GM21825 (cell line): ENCODE measurements at regions not wholly inside any gene's neighbourhood (a gene's known extent, or its start where the extent isn't known, plus 50 kb on each side); places are given as distances from the start of the nearest gene placed in this dataset.
"Not testable (repeated sequence)": the region's sequence is repeated elsewhere in the genome, so short reads cannot be mapped to it uniquely, and the experiment has no call there.

Experiments used
- ATAC-seq: cut with Tn5 transposase; IDR thresholded peaks from one replicate; pipeline ENCODE4 v1.9.1; 2021; ENCODE audit warnings: mild to moderate bottlenecking, moderate library complexity; ENCODE audit not compliant: unreplicated experiment

DNA sequence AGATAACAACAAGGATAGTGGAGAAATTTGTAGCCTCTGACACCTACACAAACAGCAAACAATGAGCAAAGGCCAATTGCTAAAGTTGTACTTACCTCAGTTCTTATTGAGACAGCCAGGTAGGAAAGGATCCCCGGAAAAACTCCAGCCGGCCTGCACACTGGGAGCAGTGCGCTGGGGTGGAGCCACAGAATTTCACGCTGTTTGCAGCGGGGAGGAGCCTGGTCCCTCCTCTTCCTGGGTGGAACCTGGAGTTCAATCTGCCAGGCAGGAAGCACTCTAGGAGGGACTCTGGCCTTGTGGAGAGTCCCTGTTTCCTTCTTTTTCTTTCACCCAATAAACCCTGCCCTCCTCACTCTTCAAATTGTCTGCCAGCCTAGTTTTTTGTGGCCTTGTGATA is 382.6 kb upstream of the TGIF2LX start:
- ATAC-seq = not testable (repeated sequence)

DNA sequence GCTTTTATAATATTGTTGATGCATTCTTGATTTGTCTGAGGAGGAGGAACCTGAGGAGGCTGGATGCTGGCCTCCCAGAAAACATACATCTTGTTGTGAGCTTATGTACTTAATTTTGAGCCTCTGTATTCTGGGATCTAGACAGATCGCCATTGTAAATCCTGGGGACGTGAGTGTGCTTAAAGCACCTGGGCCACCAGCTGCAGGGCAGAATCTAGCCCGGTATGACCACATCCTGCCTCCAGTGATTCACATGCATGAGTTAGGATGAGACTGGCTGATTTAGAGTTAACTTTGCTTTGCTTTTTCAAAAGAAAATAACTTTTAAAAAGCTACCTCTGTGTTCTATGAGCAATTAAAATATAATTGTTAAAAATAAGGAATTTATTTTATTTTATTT is 364.6 kb upstream of the TGIF2LX start:
- ATAC-seq = not testable (repeated sequence)

DNA sequence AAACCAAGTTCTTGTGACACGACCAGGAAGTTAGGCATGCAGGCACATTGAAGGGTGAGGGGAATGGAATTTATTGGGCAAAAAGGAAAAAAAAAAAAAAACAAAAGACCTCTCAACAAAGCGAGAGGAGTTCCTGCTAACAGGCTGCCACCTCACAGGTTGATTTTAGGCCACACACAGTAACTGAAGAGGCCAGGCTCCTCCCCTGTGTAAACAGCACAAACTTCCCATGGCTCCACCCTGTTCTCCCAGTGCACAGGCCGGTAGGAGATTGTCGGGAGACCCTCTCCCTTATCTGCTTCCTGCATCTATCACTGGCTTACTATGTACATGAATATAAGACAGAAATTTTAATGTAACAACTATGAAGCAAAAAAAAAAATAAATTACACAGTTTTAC is 359.6 kb upstream of the TGIF2LX start:
- ATAC-seq = not testable (repeated sequence)

DNA sequence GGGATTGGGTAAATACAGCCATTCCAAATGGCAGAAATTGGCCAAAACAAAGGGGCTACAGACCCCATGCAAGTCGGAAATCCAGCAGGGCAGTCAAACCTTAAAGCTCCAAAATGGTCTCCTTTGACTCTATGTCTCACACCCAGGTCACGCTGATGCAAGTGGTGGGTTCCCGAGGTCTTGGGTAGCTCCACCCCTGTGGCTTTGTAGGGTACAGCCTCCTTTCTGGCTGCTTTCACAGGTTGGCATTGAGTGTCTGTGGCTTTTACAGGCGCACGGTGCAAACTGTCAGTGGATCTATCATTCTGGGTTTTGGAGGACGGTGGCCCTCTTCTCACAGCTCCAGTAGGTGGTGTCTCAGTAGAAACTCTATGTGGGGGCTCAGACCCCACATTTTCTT is 358.6 kb upstream of the TGIF2LX start:
- not testable (repeated sequence) for ATAC-seq

DNA sequence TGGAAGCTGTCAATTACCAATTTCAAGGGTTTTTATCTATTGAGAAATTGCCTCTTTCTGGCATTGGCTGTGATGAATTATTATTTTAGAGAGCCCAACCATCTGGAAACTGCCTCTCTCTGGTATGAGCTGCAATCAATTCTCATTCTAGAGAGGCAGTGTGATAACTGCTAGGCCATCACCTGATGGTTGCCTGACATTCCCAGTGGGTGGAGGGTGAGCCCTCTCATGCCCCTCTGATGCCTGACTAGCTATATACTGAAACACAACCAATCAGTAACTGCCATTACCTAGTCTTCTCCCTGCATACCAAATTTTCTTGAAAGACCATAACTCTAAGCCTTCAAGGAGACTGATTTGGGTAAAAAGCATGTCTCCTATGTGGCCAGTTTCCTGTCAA is 353.9 kb upstream of the TGIF2LX start:
- ATAC-seq = not testable (repeated sequence)

DNA sequence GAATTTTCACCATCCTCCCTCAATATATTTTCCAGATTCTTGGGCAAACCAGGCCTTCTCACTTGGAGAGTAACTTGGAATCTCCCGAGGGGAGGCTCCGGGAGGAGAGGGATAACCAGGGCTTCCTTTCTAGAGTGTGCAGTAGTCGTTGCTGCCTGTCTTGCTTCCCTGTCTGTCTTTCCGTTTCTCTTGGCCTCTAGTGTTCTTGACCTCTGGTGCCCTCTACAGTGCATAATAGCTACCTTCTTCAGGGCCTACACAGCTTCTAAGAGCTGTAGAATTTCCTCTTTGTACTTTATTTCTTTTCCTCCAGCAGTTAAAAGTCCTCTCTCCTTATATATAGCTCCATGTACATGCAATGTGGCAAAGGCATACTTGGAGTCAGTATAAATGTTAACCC is 339.8 kb upstream of the TGIF2LX start:
- ATAC-seq = not testable (repeated sequence)

DNA sequence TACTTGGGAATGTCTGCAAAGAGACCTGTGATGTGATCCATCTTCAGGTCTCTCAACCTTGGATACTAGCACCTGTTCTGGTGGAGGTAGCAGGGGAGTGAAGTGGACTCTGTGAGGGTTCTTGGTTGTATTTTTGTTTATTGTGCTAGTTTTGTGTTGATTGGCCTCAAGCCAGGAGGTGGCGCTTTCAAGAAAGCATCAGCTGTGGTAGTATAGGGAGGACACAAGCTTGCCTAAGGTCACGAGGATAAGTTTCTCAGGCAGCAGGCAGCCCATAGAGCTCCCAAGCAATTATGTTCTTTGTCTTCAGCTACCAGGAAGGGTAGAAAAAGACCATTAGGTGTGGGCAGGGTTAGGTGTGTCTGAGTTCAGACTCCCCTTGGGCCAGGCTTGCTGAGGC is 289.9 kb upstream of the TGIF2LX start:
- ATAC-seq = not testable (repeated sequence)

DNA sequence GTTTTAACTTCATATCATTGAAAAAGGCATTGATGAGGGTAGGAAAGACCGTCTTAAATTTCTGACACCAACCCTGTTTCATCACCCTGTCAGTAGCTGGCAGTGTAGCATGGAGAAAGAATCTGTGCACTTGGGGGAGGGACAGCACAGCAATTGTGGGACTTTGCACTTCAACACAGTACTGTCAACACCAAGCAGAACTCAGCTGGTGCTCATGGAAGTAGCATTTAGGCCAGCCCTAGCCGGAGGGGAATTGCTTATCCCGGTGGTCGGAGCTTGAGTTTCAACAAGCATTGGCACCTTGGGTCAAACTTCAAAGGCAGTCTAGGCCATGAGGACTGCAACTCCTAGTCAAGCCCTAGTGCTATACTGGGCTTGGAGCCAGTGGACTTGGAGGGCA is 285.8 kb upstream of the TGIF2LX start:
- ATAC-seq = not testable (repeated sequence)

DNA sequence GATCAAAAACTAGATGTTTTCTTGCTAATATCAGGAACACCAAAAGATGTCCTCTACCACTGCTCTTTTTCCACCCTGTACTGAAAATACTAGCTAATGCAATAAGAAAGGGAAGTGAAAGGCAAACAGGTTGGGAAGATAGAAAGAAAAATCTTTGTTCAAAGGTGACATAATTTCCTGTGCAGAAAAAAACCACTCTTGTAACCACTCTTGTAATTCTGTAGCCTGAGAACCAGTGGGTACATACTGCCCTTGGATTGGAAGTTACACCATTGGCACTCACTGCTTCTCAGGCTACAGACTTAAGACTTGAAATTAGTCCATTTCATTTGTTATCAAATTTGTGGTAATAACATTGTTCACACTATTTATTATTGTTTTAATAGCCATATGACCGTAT is 263.0 kb upstream of the TGIF2LX start:
- not testable (repeated sequence) for ATAC-seq

DNA sequence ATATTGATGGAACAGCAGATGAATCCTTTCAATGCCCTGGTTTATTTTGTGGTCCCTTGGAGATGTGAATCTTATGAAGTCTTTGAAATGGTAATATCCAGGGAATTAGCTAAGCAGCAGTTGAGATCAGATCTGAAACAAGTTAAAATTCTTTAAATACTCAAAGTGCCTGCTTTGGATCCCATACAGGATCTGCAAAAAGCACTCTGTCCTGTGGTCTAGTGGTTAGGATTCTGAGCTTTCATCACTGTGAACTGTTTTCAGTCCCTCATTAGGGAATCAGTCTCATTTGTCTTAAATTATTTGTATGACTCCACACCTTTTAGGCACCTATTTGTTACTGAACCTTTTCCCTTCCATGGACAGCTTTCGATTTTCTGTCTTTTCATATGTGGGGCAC is 215.2 kb upstream of the TGIF2LX start:
- not testable (repeated sequence) for ATAC-seq

DNA sequence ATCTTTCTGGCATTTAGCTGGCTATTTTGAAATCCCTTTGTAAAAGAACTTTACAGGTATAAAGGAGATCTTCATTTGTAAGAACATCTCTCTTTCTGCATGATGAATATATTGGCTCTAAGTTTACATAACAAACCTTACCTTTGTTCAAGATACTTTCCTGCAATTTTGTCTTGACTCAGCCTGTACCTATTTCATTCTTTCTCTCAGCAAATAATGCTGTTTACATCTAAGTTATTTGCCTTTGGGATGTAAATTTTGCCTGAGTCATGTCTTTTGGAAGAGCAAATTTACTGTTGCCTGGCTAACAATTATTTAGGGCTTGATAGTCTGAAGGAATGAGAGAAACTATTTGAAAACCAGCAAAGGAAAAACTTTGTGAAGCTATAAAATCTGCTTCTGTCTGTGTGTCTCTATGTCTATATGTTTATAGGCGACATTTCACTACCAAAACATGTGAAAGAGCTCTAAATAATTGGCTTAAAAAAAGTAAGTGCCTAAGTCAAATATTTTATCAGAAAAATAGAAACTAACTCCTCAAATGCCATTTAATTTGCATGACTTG is 214.3 kb upstream of the TGIF2LX start:
- ATAC-seq = not testable (repeated sequence)

DNA sequence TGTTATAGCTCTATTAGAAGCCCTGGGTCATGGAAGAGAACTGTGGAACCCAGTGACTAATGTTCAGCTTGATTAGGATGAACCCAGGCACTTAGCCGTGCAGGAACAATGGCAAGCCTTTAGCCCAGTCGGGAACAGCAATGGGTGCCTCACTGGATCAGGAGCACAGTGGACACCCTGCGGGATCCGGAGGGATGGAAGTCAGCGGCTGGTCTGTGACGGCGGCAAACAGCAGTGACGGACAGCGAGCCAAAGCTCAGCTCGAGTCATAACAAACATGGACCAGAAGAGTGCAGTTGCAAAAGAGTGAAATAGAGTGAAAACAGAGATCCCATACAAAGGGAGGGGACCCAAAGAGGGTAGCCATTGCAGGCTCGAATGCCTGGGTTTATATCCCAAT is 187.3 kb upstream of the TGIF2LX start:
- not testable (repeated sequence) for ATAC-seq

DNA sequence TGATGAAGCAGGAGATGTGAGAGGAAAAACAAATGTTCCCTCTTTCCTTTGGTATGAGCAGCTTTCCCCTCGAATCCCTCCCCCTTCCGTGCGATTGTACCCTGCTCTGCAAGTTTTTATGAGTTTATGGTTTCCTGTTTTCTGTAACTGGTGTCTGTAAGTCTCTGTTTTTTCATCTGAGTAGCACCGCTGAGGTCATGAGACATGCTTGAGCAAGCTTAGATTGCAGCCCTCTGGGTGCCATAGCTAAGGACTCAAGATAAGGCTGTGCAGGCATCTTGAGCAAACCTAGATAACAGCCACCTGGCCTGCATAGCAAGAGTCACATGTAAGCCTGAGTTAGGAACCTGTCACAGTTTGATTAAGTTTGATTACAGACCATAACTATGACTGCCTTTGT is 165.2 kb upstream of the TGIF2LX start:
- not testable (repeated sequence) for ATAC-seq

DNA sequence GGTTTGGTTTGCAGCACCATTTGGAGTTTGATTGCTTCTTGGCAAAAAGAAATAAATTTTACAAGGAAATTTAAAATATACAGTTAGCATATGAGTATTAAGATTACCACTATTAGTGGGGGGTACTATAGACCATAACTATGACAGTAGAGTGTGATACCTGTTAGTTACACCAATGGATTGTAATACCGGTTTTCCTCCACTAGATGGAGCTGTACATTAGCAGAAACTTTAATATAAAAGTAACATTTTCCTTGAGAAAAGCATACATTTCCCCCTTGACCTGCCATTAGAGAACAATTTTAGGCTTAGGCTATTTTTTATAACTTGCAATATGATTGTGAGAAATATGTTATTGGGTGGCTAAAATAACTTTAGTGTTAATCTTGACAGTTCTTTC is 163.9 kb upstream of the TGIF2LX start:
- ATAC-seq = not testable (repeated sequence)

DNA sequence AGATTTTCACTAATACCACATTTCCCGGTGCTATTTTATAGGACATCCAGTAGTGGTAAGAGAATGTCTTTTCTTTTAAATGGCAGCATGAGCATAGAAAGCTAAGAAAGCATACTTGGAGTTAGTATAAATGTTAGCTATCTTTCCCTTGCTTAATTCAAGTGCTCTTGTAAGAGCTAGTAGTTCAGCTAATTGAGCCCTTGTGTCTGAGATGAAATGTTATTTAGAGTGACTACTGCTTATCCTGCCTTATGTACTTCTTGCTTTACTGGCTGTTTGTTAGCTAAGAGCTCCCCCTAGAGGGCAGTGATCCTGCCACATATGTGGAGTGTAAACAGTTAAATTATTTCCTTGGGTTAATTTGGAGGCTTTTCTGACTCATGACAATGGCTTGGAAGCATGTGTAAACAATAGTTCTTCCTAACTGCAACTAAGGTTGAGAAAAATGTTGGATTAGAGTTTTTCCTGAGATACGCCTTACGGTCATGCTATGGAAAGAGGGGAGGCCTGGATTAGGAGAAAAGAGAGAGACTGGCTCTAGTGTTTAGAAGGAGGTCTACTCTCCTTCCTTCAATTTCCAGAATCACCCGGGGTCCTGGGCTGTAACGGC is 162.5 kb upstream of the TGIF2LX start:
- ATAC-seq = not testable (repeated sequence)

DNA sequence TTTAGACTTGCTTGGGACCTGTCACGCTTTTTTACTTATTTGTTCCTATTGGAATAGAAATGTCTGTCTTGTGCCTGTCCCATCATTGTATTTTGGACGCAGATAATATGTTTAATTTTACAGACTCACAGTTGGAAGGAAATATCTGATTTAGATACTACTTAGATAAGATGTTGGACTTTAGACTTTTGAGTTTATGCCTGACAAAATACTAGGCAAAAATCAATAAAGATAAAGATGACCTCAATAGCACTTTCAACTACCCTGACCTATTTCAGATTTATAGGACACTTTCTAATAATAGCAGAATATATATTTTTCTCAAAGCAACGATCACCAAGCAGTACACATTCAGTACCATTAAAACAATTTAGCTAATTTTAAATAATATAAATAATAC is 150.1 kb upstream of the TGIF2LX start:
- not testable (repeated sequence) for ATAC-seq

DNA sequence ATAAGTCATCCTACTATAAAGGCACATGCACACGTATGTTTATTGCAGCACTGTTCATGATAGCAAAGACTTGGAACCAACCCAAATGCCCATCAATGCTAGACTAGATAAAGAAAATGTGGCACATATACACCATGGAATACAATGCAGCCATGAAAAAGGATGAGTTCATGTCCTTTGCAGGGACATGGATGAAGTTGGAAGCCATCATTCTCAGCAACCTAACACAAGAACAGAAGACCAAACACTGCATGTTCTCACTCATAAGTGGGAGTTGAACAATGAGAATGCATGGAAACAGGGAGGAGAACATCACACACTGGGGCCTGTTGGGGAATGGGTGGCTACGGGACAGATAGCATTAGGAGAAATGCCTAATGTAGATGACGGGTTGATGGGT is 110.3 kb upstream of the TGIF2LX start:
- not testable (repeated sequence) for ATAC-seq

DNA sequence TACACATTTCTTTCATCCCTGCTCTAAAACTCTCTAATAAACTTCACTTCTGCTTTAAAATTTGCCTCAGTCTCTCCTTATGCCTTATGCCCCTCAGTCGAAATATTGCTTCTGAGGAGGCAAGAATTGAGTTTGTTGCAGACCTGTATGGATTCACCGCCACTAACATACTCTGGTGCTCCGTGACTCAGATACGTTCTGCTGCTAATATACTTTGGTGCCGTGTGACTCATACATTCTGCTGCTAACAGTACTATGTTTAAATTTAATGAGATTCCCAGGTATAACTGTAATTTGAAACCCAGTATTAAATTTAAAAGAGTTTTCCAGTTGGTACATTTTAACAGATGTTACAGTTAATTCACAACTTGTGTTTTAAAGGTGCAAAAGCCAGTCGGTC is 82.0 kb upstream of the TGIF2LX start:
- not testable (repeated sequence) for ATAC-seq

DNA sequence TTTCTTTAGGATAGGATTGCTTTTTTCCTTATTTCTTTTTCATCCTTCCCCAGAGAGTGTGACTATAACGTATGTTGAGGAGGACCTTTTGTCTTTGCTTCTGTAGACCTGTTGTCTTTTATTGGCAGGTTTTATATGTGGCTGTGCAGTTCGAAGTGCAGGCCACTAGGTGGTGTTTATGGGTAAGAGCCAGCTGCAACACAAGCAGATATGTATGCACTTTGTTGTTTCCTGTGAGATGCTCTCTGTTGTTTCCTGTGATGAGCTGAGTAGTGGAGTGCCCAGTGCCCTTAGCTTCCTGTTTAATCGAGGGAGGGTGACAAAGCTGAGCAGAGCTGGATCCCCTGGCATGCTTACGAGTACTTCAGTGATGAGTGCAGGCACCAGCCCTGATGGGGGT is 50.0 kb upstream of the TGIF2LX start:
- peak; percentile 84 for ATAC-seq
